NCI-H2227 treated with DMSO at 0.1 percent for 48 hours (cell line): ENCODE measurements at regions not wholly inside any gene's neighbourhood (a gene's known extent, or its start where the extent isn't known, plus 50 kb on each side); places are given as distances from the start of the nearest gene placed in this dataset.
"Not testable (repeated sequence)": the region's sequence is repeated elsewhere in the genome, so short reads cannot be mapped to it uniquely, and the experiment has no call there.

Experiments used
- DNase-seq: peaks from one replicate; lab custom pipeline; 2025; lab: John Stamatoyannopoulos, UW

GRCh38 chr17:77801545-77802332, 156.8 kb upstream of the TNRC6C start:
- no peak for DNase-seq

GRCh38 chr17:77802333-77802615, 156.2 kb upstream of the TNRC6C start:
- peak; percentile 88 for DNase-seq

GRCh38 chr17:77802811-77803220, 155.7 kb upstream of the TNRC6C start:
- peak; percentile 97 for DNase-seq

DNA sequence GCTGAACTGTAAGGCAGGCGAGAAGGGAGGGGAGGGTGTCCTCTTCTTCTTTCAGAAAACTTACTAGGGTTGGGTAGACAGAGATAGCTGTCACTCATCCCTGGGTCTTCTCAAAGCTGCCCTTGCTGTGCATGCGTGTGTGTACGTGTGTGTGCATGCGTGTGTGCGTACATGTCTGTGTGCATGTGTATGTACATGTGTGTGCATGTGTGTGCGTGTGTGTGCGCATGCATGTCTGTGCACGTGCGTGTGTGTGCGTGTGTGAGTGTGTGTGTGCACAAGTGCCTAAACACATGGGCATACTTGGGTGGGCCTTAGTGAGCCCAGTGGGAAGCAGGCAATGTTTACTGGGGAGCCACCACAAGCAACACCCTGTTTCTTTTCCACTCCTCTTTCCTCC, 154.8 kb upstream of the TNRC6C start:
- DNase-seq: no peak

DNA sequence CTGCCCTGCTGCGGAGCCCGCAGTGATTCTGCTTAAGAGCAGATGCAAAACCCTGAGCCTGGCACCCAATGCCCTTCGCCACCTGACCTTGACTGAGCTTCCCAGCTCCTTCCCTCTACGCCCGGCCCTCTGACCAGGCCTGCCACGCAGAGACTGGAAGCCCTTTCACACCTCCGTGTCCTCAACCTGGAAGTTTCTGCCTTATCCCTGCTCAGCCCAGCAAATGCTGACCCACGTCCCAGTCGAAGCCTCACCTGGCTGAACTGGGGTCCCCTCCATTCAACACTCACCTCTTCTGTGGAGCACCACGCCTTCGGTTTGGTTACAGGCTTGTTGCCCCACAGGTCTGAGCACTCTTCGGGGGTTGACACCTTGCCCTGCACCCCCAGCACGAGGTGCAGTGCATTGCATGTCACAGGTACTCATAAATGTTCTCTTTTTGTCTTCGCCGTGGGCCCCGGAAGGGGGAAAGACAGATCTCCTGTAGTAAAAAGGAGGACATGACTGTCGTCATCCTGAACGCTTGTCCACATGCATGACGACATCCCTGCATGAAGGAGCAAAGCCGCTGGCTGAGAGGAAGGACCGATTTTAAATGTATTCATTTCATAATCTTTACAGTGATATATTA, 153.6 kb upstream of the TNRC6C start:
- DNase-seq: no peak

DNA sequence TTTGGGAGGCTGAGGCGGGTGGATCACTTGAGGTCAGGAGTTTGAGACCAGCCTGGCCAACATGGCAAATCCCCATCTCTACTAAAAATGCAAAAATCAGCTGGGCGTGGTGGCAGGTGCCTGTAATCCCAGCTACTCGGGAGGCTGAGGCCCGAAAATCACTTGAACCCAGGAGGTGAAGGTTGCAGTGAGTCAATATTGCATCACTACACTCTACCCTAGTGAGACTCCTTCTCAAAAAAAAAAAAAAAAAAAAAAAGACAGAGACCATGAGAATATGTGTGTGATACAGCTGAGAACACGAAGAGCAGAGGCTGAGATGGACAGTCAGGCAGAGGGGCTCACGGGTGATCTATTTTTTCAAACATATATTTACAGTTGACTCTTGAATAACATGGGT, 152.5 kb upstream of the TNRC6C start:
- DNase-seq: not testable (repeated sequence)

DNA sequence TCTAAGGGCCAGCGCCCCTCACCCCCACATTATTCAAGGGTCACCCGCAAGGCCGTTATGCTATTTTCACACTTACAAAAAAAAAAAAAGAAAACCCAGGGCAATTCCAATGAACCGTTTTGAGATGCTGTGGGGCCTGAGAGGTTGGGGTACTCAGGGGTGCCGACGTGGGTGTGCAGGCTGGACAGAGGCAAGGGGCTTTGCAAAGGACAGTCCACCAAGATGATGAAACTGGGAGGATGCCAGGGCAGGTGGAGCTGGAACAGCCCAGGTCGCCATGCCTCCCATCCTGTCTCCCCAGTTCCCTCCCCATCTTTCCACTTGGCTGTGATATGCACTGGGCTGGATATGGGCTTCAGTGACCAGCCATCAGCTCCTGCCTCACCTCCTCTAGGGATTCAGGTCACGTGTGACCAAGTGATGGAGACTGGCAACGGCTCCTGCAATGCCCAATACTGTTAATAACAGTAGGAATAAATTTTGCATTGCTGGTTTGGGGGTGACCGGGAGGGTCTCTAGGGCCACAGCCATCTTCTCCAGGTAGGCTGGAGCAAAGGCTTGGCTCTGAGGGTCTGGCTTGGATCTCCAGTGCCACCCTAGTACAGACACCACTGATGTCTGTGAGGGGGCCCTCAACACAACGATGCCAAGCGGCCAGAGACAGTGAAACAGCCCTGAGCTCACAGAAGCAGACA, 151.3 kb upstream of the TNRC6C start:
- no peak for DNase-seq

DNA sequence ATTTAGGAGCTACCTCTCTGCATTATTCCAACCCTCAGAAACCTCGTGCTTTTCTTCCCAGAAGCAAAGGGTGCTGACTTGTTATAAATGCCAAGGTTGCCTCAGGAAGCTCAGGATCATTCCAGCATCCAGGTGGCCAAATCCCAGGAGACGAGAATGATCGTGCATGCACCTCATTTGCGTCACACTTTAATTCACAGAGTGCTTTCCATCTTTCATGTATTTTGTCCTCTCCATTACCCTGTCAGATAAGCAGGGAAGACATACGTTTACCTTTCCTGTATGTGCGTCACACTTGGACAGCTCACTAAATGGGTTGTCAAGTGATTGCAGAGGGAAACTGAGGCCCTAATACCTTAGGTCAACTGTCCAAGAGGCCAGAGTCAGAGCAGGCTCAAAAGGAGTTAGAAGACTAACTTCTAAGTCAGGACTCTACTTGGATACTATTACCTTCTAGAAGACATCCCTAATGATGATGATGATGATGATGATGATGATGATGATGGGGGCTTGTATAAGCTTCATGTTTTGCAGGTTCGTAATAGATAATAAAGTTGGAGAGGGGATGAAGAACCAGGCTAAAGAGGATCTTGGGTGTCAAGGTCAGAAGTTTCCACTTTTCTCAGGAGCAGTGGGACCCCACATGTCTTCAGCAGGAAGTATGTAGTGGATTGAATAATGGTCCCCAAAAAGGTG, 150.6 kb upstream of the TNRC6C start:
- no peak for DNase-seq

- no peak for DNase-seq
These were observed 149.6 kb upstream of the TNRC6C start for GRCh38 chr17:77808686-77809425.

GRCh38 chr17:77809814-77810213, 148.7 kb upstream of the TNRC6C start:
- DNase-seq: no peak

GRCh38 chr17:77810536-77810935, 148.0 kb upstream of the TNRC6C start:
- no peak for DNase-seq

GRCh38 chr17:77811521-77811920, 147.0 kb upstream of the TNRC6C start:
- no peak for DNase-seq

DNA sequence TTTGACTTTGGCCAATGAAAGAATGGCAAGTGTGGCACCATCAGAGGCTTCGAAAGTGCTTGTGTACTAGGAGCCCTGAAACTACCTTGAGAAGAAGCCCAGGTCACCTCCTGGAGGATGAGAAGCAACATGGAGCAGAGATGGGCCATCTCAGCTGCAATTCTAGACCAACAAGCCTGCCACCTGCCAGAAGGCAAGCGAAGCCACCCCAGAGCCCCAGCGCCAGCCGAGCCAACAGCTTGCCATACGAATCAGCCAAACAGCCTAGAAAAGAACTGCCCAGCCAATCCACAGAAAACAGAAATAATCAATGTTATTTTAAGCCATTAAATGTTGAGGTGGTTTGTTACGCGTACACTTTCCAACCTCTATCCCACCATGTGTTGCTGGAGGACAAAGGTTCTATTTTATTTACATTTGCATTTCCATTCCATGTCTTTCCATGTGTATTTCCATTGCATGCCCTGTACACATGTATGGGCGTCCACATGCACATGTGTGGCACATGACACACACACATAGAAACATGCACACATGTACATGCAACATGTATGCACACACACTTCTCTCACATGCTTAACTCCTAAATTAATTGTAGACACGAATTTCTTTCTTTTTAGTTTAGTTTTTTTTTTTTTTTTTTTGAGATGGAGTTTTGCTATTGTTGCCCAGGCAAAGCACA, 144.3 kb upstream of the TNRC6C start:
- no peak for DNase-seq

DNA sequence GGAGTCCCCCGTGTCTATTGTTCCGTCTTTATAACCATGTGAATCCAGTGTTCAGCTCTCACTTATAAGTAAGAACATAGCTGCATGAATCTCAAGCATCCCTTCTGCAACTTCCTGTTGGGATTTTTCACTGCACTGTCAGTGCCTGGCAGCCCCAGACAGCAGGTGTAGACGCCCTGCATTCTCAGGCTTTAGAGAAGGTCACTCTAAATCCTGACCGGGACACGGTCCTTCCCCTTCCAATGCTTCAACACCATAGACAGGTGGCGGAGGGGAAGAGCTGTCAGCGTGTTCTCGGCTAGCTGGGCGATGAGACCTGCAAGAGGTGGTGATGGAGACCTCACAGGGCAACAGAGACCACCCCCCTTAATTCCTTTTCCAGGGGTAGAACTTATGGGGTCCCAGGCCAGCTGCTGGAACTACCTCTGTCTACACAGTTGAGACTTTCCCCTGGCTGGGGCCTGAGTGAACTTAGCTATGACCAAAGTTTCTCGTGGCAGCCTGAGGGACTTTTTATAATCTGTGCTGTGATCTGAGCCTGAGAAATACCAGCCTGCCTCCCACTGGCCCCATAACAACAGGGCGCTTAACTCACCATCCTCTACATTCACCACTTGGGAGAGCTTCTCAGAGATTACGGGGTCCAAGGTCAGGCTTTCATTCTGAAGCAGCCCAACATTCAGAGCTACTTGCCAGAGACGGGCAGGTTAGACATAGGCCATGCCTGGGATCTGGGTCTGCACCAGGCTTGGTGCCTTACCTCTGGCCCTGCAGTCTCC, 143.2 kb upstream of the TNRC6C start:
- no peak for DNase-seq

- no peak for DNase-seq
These were observed 140.6 kb upstream of the TNRC6C start for GRCh38 chr17:77817953-77818352.

DNA sequence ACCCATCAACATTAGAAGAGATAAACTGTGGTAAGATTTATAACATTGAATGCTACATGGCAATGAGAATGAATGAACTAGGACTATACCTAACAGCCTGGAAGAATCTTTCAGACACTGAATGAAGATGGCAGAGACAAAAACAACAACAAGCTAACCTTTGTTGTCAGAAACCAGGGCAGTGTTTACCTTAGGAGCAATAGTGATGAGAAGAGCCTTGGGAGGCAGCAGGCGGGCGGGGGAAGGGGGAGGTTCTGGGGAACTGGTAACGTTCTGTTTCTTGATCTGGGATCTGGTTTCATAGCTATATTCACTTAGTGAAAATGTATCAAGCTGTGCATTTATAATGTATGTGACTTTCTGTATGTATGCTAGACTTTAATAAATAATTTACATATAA, 139.0 kb upstream of the TNRC6C start:
- no peak for DNase-seq

DNA sequence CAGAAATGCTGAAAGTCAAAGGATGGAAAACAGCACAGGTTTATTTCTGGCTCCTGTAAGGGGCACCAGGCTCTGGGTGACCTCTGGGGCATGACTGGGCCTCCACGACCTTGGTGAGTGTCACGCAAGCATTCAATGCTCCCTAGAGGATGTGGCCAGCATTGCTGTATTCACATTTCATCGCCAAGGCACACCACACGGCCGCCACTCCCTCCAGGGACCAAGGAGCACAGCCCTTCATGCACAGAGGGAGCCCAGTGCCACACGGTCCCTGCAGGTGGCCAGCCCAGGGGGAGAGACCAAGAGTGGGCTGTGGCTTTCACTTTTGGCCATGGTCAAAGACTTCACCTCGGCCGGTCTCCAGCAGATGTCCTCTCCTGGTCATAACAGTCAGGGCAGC, 137.4 kb upstream of the TNRC6C start:
- no peak for DNase-seq

GRCh38 chr17:77822302-77823030, 136.0 kb upstream of the TNRC6C start:
- no peak for DNase-seq

- no peak for DNase-seq
These were observed 134.3 kb upstream of the TNRC6C start for GRCh38 chr17:77824102-77824779.
